Fibroblast of the aortic adventitia (primary cell): ENCODE measurements at regions not wholly inside any gene's neighbourhood (a gene's known extent, or its start where the extent isn't known, plus 50 kb on each side); places are given as distances from the start of the nearest gene placed in this dataset.

Source experiments
- DNase-seq: peaks from one replicate; pipeline ENCODE4 v3.0.0-alpha.2; 2010; ENCODE audit warnings: low read depth
- H3K4me3 ChIP-seq: 2 replicates; pipeline ENCODE4 v1.5.1; 2011; ENCODE audit warnings: low read depth, mild to moderate bottlenecking, control low read depth, low read length, moderate library complexity
- CTCF ChIP-seq: IDR thresholded peaks from 2 replicates; pipeline ENCODE4 v1.5.1; 2011; ENCODE audit warnings: mild to moderate bottlenecking, low read length, control low read depth, inconsistent platforms; ENCODE audit not compliant: insufficient read depth

- TF ChIP-seq CTCF: no peak
- no peak for DNase-seq
- no peak overlapping the region for H3K4me3 ChIP-seq
Observed at GRCh38 chr21:24870633-24871032, 736.6 kb downstream of the MRPL39 start.

DNA sequence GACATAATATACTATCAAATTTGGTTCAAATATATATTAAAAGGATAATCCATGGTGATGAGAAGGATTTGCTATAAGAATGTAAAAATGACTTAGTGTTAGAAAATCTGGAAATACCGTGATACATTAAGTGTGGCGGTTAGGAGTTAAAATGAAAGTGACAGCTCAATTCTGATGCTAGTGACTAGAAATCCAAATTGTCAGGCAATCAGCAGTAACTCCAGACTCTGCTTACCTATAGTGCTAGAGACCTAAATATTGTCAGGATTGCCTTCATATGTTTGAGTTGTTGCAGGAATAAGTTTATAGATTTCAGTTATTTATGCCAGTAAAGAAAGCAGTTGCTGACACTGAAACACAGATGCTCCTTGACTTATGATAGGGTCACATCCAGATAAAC, 737.4 kb downstream of the MRPL39 start:
- H3K4me3 ChIP-seq: no peak overlapping the region
- no peak for DNase-seq
- no peak for TF ChIP-seq CTCF

GRCh38 chr21:24868117-24868516, 739.2 kb downstream of the MRPL39 start:
- H3K4me3 ChIP-seq: no peak overlapping the region
- no peak for DNase-seq
- TF ChIP-seq CTCF: no peak

- no peak overlapping the region for H3K4me3 ChIP-seq
- TF ChIP-seq CTCF: no peak
- DNase-seq: no peak
Observed at GRCh38 chr21:24861471-24861870, 745.8 kb downstream of the MRPL39 start.

DNA sequence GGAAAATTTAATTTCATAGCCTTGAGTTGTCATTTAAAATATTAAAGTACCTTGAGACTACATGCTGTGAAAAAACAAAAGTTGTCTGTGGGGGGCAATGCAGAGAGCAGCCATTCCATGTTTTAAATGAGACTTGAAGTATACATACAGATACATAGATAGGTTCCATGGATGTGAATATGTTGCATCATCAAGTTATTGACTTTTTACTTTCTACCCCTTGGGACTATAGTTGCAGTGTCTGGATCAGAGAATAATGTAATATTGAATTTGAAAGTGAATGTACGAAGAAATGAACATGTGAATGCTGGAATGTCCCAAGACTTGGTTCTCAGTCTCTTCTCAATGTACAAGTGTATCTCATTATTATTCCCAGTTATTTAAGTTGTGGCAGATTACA, 751.0 kb downstream of the MRPL39 start:
- H3K4me3 ChIP-seq: no peak overlapping the region
- no peak for DNase-seq
- TF ChIP-seq CTCF: no peak

- no peak for DNase-seq
- no peak for TF ChIP-seq CTCF
Observed at GRCh38 chr21:24852610-24853195, 754.6 kb downstream of the MRPL39 start.

GRCh38 chr21:24850121-24850520, 757.2 kb downstream of the MRPL39 start:
- no peak for TF ChIP-seq CTCF
- no peak overlapping the region for H3K4me3 ChIP-seq
- no peak for DNase-seq

More at GRCh38 chr21:24852610-24853195, 754.6 kb downstream of the MRPL39 start:
- no peak overlapping the region for H3K4me3 ChIP-seq
